D341Med (cell line): ENCODE measurements at regions not wholly inside any gene's neighbourhood (a gene's known extent, or its start where the extent isn't known, plus 50 kb on each side); places are given as distances from the start of the nearest gene placed in this dataset.
"Not testable (repeated sequence)": the region's sequence is repeated elsewhere in the genome, so short reads cannot be mapped to it uniquely, and the experiment has no call there.

Experiments used
- DNase-seq: peaks from one replicate; pipeline ENCODE4 v3.0.0; 2012; ENCODE audit warnings: low spot score

- DNase-seq, result not testable (repeated sequence)
Observed at GRCh38 chr2:33690686-33691085, 91.6 kb upstream of the FAM98A start.

- DNase-seq, result no peak
Observed at GRCh38 chr2:33681364-33681757, 82.3 kb upstream of the FAM98A start.

GRCh38 chr2:33680644-33681363, 81.7 kb upstream of the FAM98A start:
- DNase-seq, result no peak

- DNase-seq, result no peak
Observed at GRCh38 chr2:33678436-33678835, 79.3 kb upstream of the FAM98A start.

- no peak for DNase-seq
Observed at GRCh38 chr2:33673937-33674336, 74.8 kb upstream of the FAM98A start.

GRCh38 chr2:33672896-33673295, 73.8 kb upstream of the FAM98A start:
- DNase-seq, result no peak

- DNase-seq, result no peak
Observed at GRCh38 chr2:33672389-33672788, 73.3 kb upstream of the FAM98A start.

- no peak for DNase-seq
Observed at GRCh38 chr2:33671198-33671597, 72.1 kb upstream of the FAM98A start.

- no peak for DNase-seq
Observed at GRCh38 chr2:33670392-33670937, 71.4 kb upstream of the FAM98A start.

- no peak for DNase-seq
Observed at GRCh38 chr2:33666879-33667278, 67.8 kb upstream of the FAM98A start.

GRCh38 chr2:33665039-33665438, 65.9 kb upstream of the FAM98A start:
- DNase-seq, result no peak

- no peak for DNase-seq
Observed at GRCh38 chr2:33660416-33661123, 61.5 kb upstream of the FAM98A start.

- no peak for DNase-seq
Observed at GRCh38 chr2:33655626-33656320, 56.7 kb upstream of the FAM98A start.

- DNase-seq, result no peak
Observed at GRCh38 chr2:33652830-33653229, 53.7 kb upstream of the FAM98A start.

- DNase-seq, result no peak
Observed at GRCh38 chr2:33650171-33650570, 51.1 kb upstream of the FAM98A start.
